Thoracic aorta (tissue), 2 donors: ENCODE measurements at regions not wholly inside any gene's neighbourhood (a gene's known extent, or its start where the extent isn't known, plus 50 kb on each side); places are given as distances from the start of the nearest gene placed in this dataset.

Experiments used
- ATAC-seq: fragments of 150-250 bp; one replicate; pipeline ENCODE4 v1.8.0; 2017; ENCODE audit warnings: low read depth; ENCODE audit not compliant: insufficient number of reproducible peaks, low FRiP score
- DNase-seq: peaks from one replicate; pipeline ENCODE4 v3.0.0-alpha.2; 2020; ENCODE audit warnings: low spot score
- H3K27ac ChIP-seq, 2 donors: fragments of 200-600 bp; sonication (generic); 1 replicate in 1 of 2; 2 replicates in 1 of 2; pipeline ENCODE4 v1.5.1; 2016; ENCODE audit warnings: mild to moderate bottlenecking in 2 of 2, moderate library complexity in 2 of 2
- H3K27me3 ChIP-seq: fragments of 200-600 bp; sonication (generic); replicated peaks from 2 replicates; pipeline ENCODE4 v1.6.0; 2016; ENCODE audit warnings: mild to moderate bottlenecking; ENCODE audit not compliant: insufficient read depth
- H3K36me3 ChIP-seq: fragments of 200-600 bp; sonication (generic); one replicate; pipeline ENCODE4 v1.5.1; 2016
- H3K4me1 ChIP-seq, 2 donors: fragments of 200-600 bp; sonication (generic); 1 replicate in 1 of 2; 2 replicates in 1 of 2; pipeline versions ENCODE4 v1.5.1 to v1.6.0; 2016; ENCODE audit warnings: low read depth in 2 of 2, mild to moderate bottlenecking in 1 of 2; ENCODE audit not compliant: control insufficient read depth in 1 of 2
- H3K4me3 ChIP-seq: fragments of 200-600 bp; sonication (generic); 2 replicates; pipeline ENCODE4 v1.5.1; 2016; ENCODE audit warnings: mild to moderate bottlenecking
- H3K9me3 ChIP-seq: fragments of 200-600 bp; sonication (generic); 2 replicates; pipeline ENCODE4 v1.5.1; 2016
- TF ChIP-seq, protein P1 (sequence below): fragments of 200-600 bp; sonication (generic); IDR thresholded peaks from one replicate; pipeline ENCODE4 v1.5.1; 2019; ENCODE audit warnings: antibody characterized with exemption

GRCh38 chr1:5803851-5804250, 188.4 kb downstream of the NPHP4 start:
- ATAC-seq (no peak), DNase-seq (no peak)
- no peaks in the 10 kb centered on the region for H3K9me3 ChIP-seq
- no peaks in the 10 kb centered on the region for H3K27me3 ChIP-seq
- no peaks in the 10 kb centered on the region for H3K4me1 ChIP-seq
- no peaks in the 10 kb centered on the region for H3K36me3 ChIP-seq
- H3K27ac ChIP-seq: no peak overlapping the region
- H3K4me3 ChIP-seq: no peak overlapping the region
- TF ChIP-seq, protein P1, sequence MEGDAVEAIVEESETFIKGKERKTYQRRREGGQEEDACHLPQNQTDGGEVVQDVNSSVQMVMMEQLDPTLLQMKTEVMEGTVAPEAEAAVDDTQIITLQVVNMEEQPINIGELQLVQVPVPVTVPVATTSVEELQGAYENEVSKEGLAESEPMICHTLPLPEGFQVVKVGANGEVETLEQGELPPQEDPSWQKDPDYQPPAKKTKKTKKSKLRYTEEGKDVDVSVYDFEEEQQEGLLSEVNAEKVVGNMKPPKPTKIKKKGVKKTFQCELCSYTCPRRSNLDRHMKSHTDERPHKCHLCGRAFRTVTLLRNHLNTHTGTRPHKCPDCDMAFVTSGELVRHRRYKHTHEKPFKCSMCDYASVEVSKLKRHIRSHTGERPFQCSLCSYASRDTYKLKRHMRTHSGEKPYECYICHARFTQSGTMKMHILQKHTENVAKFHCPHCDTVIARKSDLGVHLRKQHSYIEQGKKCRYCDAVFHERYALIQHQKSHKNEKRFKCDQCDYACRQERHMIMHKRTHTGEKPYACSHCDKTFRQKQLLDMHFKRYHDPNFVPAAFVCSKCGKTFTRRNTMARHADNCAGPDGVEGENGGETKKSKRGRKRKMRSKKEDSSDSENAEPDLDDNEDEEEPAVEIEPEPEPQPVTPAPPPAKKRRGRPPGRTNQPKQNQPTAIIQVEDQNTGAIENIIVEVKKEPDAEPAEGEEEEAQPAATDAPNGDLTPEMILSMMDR: no peak

- no peak overlapping the region for H3K4me3 ChIP-seq
- no peak for DNase-seq
- ATAC-seq: no peak
- TF ChIP-seq, protein P1: no peak
- no peaks in the 10 kb centered on the region for H3K36me3 ChIP-seq
- no peaks in the 10 kb centered on the region for H3K27me3 ChIP-seq
- no peaks in the 10 kb centered on the region for H3K9me3 ChIP-seq
- H3K4me1 ChIP-seq: no peaks in the 10 kb centered on the region
- no peak overlapping the region for H3K27ac ChIP-seq
These were observed 189.6 kb downstream of the NPHP4 start for GRCh38 chr1:5802606-5803005.

GRCh38 chr1:5798904-5799303, 193.3 kb downstream of the NPHP4 start:
- H3K9me3 ChIP-seq: no peaks in the 10 kb centered on the region
- no peak for ATAC-seq
- H3K4me3 ChIP-seq: no peak overlapping the region
- no peaks in the 10 kb centered on the region for H3K27me3 ChIP-seq
- H3K36me3 ChIP-seq: no peaks in the 10 kb centered on the region
- no peak overlapping the region for H3K27ac ChIP-seq
- no peak for DNase-seq
- H3K4me1 ChIP-seq: no peaks in the 10 kb centered on the region
- TF ChIP-seq, protein P1: no peak

GRCh38 chr1:5798151-5798730, 194.0 kb downstream of the NPHP4 start:
- ATAC-seq: no peak
- H3K4me3 ChIP-seq: no peak overlapping the region
- TF ChIP-seq, protein P1: no peak
- no peaks in the 10 kb centered on the region for H3K9me3 ChIP-seq
- no peaks in the 10 kb centered on the region for H3K36me3 ChIP-seq
- no peaks in the 10 kb centered on the region for H3K4me1 ChIP-seq
- no peak for DNase-seq
- no peak overlapping the region for H3K27ac ChIP-seq
- H3K27me3 ChIP-seq: no peaks in the 10 kb centered on the region

GRCh38 chr1:5796028-5796427, 196.2 kb downstream of the NPHP4 start:
- TF ChIP-seq, protein P1: no peak
- H3K27ac ChIP-seq: no peak overlapping the region
- ATAC-seq (no peak), DNase-seq (no peak)
- no peak overlapping the region for H3K4me3 ChIP-seq
- no peaks in the 10 kb centered on the region for H3K9me3 ChIP-seq
- H3K27me3 ChIP-seq: no peaks in the 10 kb centered on the region
- no peaks in the 10 kb centered on the region for H3K36me3 ChIP-seq
- no peaks in the 10 kb centered on the region for H3K4me1 ChIP-seq
